Activated CD4-positive, alpha-beta T cell treated with anti-CD3 and anti-CD28 coated beads for 24 hours (primary cell): ENCODE measurements at regions not wholly inside any gene's neighbourhood (a gene's known extent, or its start where the extent isn't known, plus 50 kb on each side); places are given as distances from the start of the nearest gene placed in this dataset.

ENCODE experiments used
- DNase-seq, 2 donors: peaks; one replicate each; pipeline ENCODE4 v3.0.0-alpha.2; 2020; ENCODE audit warnings: low read depth in 2 of 2

GRCh38 chr6:21381331-21381963 is 212.1 kb upstream of the SOX4 start:
- DNase-seq, result no peak

- no peak for DNase-seq
Measured at GRCh38 chr6:21382821-21383449, 210.6 kb upstream of the SOX4 start.

- DNase-seq, result no peak
Measured at GRCh38 chr6:21383450-21384085, 210.0 kb upstream of the SOX4 start.

- no peak for DNase-seq
Measured at GRCh38 chr6:21384216-21384615, 209.3 kb upstream of the SOX4 start.

GRCh38 chr6:21386744-21387143 is 206.8 kb upstream of the SOX4 start:
- DNase-seq, result no peak

- DNase-seq, result no peak
Measured at GRCh38 chr6:21390532-21391213, 202.9 kb upstream of the SOX4 start.

- no peak for DNase-seq
Measured at GRCh38 chr6:21392177-21392576, 201.4 kb upstream of the SOX4 start.

- no peak for DNase-seq
Measured at GRCh38 chr6:21393441-21394165, 199.9 kb upstream of the SOX4 start.

GRCh38 chr6:21395121-21395520 is 198.4 kb upstream of the SOX4 start:
- DNase-seq, result no peak

- no peak for DNase-seq
Measured at GRCh38 chr6:21396313-21396712, 197.2 kb upstream of the SOX4 start.

GRCh38 chr6:21398741-21399325 is 194.7 kb upstream of the SOX4 start:
- no peak for DNase-seq

- DNase-seq, result peak in 1 of 2 donors; percentile 1
Measured at GRCh38 chr6:21402368-21402767, 191.2 kb upstream of the SOX4 start.

- no peak for DNase-seq
Measured at GRCh38 chr6:21404577-21404976, 189.0 kb upstream of the SOX4 start.

- no peak for DNase-seq
Measured at GRCh38 chr6:21406316-21406715, 187.2 kb upstream of the SOX4 start.

- no peak for DNase-seq
Measured at GRCh38 chr6:21409231-21409630, 184.3 kb upstream of the SOX4 start.

- DNase-seq, result no peak
Measured at GRCh38 chr6:21413428-21413827, 180.1 kb upstream of the SOX4 start.

- DNase-seq, result no peak
Measured at GRCh38 chr6:21414065-21414464, 179.5 kb upstream of the SOX4 start.

GRCh38 chr6:21420146-21420878 is 173.2 kb upstream of the SOX4 start:
- no peak for DNase-seq

- DNase-seq, result no peak
Measured at GRCh38 chr6:21420926-21421325, 172.6 kb upstream of the SOX4 start.

- DNase-seq, result no peak
Measured at GRCh38 chr6:21423106-21423854, 170.3 kb upstream of the SOX4 start.
